HCT116 (cell line): ENCODE measurements at regions not wholly inside any gene's neighbourhood (a gene's known extent, or its start where the extent isn't known, plus 50 kb on each side); places are given as distances from the start of the nearest gene placed in this dataset.

Experiments
- ATAC-seq: fragments of 200-7000 bp; cut with Tn5 transposase; 2 replicates; pipeline ENCODE4 v1.9.1; 2020; ENCODE audit warnings: mild to moderate bottlenecking, moderate library complexity
- BruUV-seq: library from RNA; stranded (reverse); fragments of 400-500 nt; replicated peaks from 2 replicates; lab custom pipeline; 2021; lab: Mats Ljungman, UMichigan
- CTCF ChIA-PET: fragments of 300-600 bp; sonication (Branson Sonifier 250); formaldehyde crosslinking; loops from one replicate; lab custom pipeline; 2021; ENCODE audit warnings: antibody characterized with exemption; lab: Charles Lee
- POLR2A ChIA-PET: fragments of 300-600, 350-600 bp; sonication (Branson Sonifier 250); formaldehyde crosslinking; loops from one replicate; lab custom pipeline; 2021; ENCODE audit warnings: antibody characterized with exemption; lab: Charles Lee
- RAD21 ChIA-PET, 2 experiments: fragments of 300-600 bp; sonication (Branson Sonifier 250); formaldehyde crosslinking; loops; one replicate each; lab custom pipeline; 2023; ENCODE audit warnings: low total read pairs in 2 of 2; ENCODE audit not compliant: uncharacterized antibody in 2 of 2, unreplicated experiment in 2 of 2, low non-redundant PET in 1 of 2; lab: Charles Lee
- DNase-seq: peaks from one replicate; pipeline ENCODE4 v3.0.0-alpha.2; 2010; ENCODE audit warnings: low read depth, low spot score
- H2AFZ ChIP-seq: fragments of 200-600 bp; shearing (Covaris generic), sonication (generic); 2 replicates; pipeline ENCODE4 v1.6.1; 2017; ENCODE audit warnings: low read depth, mixed run types, mixed read lengths, antibody characterized with exemption, low read length; ENCODE audit not compliant: poor library complexity, severe bottlenecking
- H3K27ac ChIP-seq: 2 replicates; pipeline ENCODE4 v1.5.1; 2012; ENCODE audit warnings: low read depth, low read length
- H3K27me3 ChIP-seq: fragments of 200-600 bp; sonication (generic); 2 replicates; pipeline ENCODE4 v1.6.1; 2016; ENCODE audit warnings: mixed run types, low read length, mixed read lengths; ENCODE audit not compliant: insufficient read depth
- H3K36me3 ChIP-seq, 2 experiments: fragments of 200-500 bp in 1 of 2; fragments of 200-600 bp in 1 of 2; sonication (Bioruptor generic) in 1 of 2; sonication (generic) in 1 of 2; 2 replicates each; pipeline versions ENCODE4 v1.5.1 to v1.6.1; 2014 to 2016; ENCODE audit warnings: low read length in 2 of 2, inconsistent platforms in 1 of 2, mixed read lengths in 1 of 2, mixed run types in 1 of 2; ENCODE audit not compliant: insufficient read depth in 2 of 2, control insufficient read depth in 1 of 2
- H3K4me1 ChIP-seq, 2 experiments: fragments of 200-600 bp in 1 of 2; sonication (generic) in 1 of 2; 2 replicates each; pipeline versions ENCODE4 v1.5.1 to v1.6.1; 2012 to 2017; ENCODE audit warnings: low read length in 2 of 2, inconsistent platforms in 1 of 2, mild to moderate bottlenecking in 1 of 2, mixed read lengths in 1 of 2, mixed run types in 1 of 2, moderate library complexity in 1 of 2; ENCODE audit not compliant: insufficient read depth in 2 of 2, control insufficient read depth in 1 of 2
- H3K4me2 ChIP-seq: fragments of 200-600 bp; sonication (generic); 2 replicates; pipeline ENCODE4 v1.6.1; 2017; ENCODE audit warnings: mixed run types, low read length, mixed read lengths
- H3K4me3 ChIP-seq, 2 experiments: fragments of 200-600 bp in 1 of 2; sonication (generic) in 1 of 2; replicated peaks in 1 of 2; 2 replicates each; pipeline ENCODE4 v1.5.1; 2011 to 2016; ENCODE audit warnings: low read length in 2 of 2, control low read depth in 1 of 2, low read depth in 1 of 2, mild to moderate bottlenecking in 1 of 2, mixed read lengths in 1 of 2, mixed run types in 1 of 2
- H3K79me2 ChIP-seq: fragments of 200-600 bp; sonication (generic); 2 replicates; pipeline ENCODE4 v1.6.1; 2017; ENCODE audit warnings: mild to moderate bottlenecking, mixed run types, low read length, moderate library complexity, mixed read lengths; ENCODE audit not compliant: insufficient read depth
- H3K9ac ChIP-seq: fragments of 200-600 bp; sonication (generic); 2 replicates; pipeline ENCODE4 v1.6.1; 2016; ENCODE audit warnings: low read length, mixed read lengths
- H3K9me2 ChIP-seq: fragments of 200-600 bp; sonication (generic), shearing (Covaris generic); 2 replicates; pipeline ENCODE4 v1.6.1; 2017; ENCODE audit warnings: mixed run types, mild to moderate bottlenecking, moderate library complexity; ENCODE audit not compliant: insufficient read depth
- H3K9me3 ChIP-seq, 2 experiments: fragments of 200-500 bp in 1 of 2; fragments of 200-600 bp in 1 of 2; sonication (Bioruptor generic) in 1 of 2; sonication (generic) in 1 of 2; 2 replicates each; pipeline ENCODE4 v1.6.1; 2014 to 2017; ENCODE audit warnings: low read length in 2 of 2, mixed read lengths in 2 of 2, inconsistent platforms in 1 of 2, low read depth in 1 of 2, mild to moderate bottlenecking in 1 of 2, mixed run types in 1 of 2, moderate library complexity in 1 of 2; ENCODE audit not compliant: control insufficient read depth in 1 of 2, insufficient read depth in 1 of 2
- H4K20me1 ChIP-seq: fragments of 200-600 bp; sonication (generic), shearing (Covaris generic); 2 replicates; pipeline ENCODE4 v1.6.1; 2017; ENCODE audit warnings: mixed run types, mild to moderate bottlenecking, moderate library complexity; ENCODE audit not compliant: insufficient read depth
- CBX3 ChIP-seq: IDR thresholded peaks from 2 replicates; pipeline ENCODE4 v1.6.1; 2012; ENCODE audit warnings: low read depth
- CEBPB ChIP-seq: IDR thresholded peaks from 2 replicates; pipeline ENCODE4 v1.6.1; 2012; ENCODE audit warnings: low read depth
- CTCF ChIP-seq, 3 experiments: fragments of 200-600 bp in 1 of 3; sonication (generic) in 1 of 3; IDR thresholded peaks in 2 of 3; conservative IDR thresholded peaks in 1 of 3; 2 replicates each; pipeline ENCODE4 v1.5.1; 2012 to 2017; ENCODE audit warnings: low read depth in 2 of 3, low read length in 2 of 3, antibody characterized with exemption in 1 of 3, borderline replicate concordance in 1 of 3, control low read depth in 1 of 3, mild to moderate bottlenecking in 1 of 3, mixed read lengths in 1 of 3, mixed run types in 1 of 3, moderate library complexity in 1 of 3; ENCODE audit not compliant: insufficient read depth in 1 of 3
- EGR1 ChIP-seq: IDR thresholded peaks from 2 replicates; pipeline ENCODE4 v1.6.1; 2012; ENCODE audit warnings: low read depth
- EZH2 ChIP-seq: fragments of 200-600 bp; sonication (generic); IDR thresholded peaks from 2 replicates; pipeline ENCODE4 v1.6.1; 2017; ENCODE audit warnings: antibody characterized with exemption, mixed run types
- POLR2A ChIP-seq: IDR thresholded peaks from 2 replicates; pipeline ENCODE4 v1.7.0; 2011; ENCODE audit warnings: borderline replicate concordance; ENCODE audit not compliant: insufficient read depth, insufficient read length; ENCODE audit errors: extremely low read depth
- POLR2AphosphoS5 ChIP-seq: IDR thresholded peaks from 2 replicates; pipeline ENCODE4 v1.6.1; 2011; ENCODE audit warnings: mild to moderate bottlenecking, low read depth, low read length, moderate library complexity
- REST ChIP-seq: IDR thresholded peaks from 2 replicates; pipeline ENCODE4 v1.6.1; 2012; ENCODE audit warnings: low read depth
- ZFX ChIP-seq: fragments of 450-650 bp; IDR thresholded peaks from 2 replicates; pipeline ENCODE4 v1.6.1; 2017
- intact Hi-C: fragments of 100-400 bp; cut with micrococcal nuclease; formaldehyde crosslinking; loops from 2 replicates; pipeline ENCODE4 v1.10.0; 2022

- Histone ChIP-seq H3K4me3 (no peak overlapping the region), H3K4me2 (no peak overlapping the region), H3K27ac (no peak overlapping the region), H3K4me1 (no peaks in the 10 kb centered on the region), H3K27me3 (peaks cover 12% of the 10 kb centered on the region; the same call in 1 of the 2 replicates), H3K9me2 (no peaks in the 10 kb centered on the region), H3K79me2 (no peaks in the 10 kb centered on the region), H2AFZ (no peak overlapping the region), H3K36me3 (no peaks in the 10 kb centered on the region), H3K9ac (no peak overlapping the region), H3K9me3 (no peaks in the 10 kb centered on the region), H4K20me1 (no peaks in the 10 kb centered on the region)
- TF ChIP-seq EZH2 = no peak
- TF ChIP-seq POLR2AphosphoS5 = no peak
- TF ChIP-seq ZFX = no peak
- TF ChIP-seq EGR1 = no peak
- TF ChIP-seq CBX3 = no peak
- no peak for TF ChIP-seq REST
- TF ChIP-seq CTCF (IDR thresholded peaks at IDR 0.05 in 2 of 3, conservative IDR thresholded peaks at IDR 0.05 in 1 of 3; ENCODE audit: borderline replicate concordance in 1 of 3, insufficient read depth in 1 of 3, low read depth in 2 of 3, low read length in 2 of 3) = no peak
- TF ChIP-seq CEBPB = no peak
- no peak for TF ChIP-seq POLR2A
- DNase-seq (no peak), ATAC-seq (no peak)
- ChIA-PET RAD21 (no interaction called here), POLR2A (interaction anchor here (0.7 kb wide), 1 partner anchor 49 kb away, joined by 3 read pairs; no protein-coding TSS in a partner anchor), CTCF (interaction anchor here (0.7 kb wide), 1 partner anchor 296 kb away, joined by 6 read pairs; no protein-coding TSS in a partner anchor)
- no TSS peak for BruUV-seq
- intact Hi-C loops = no loop called here
Observed at GRCh38 chr11:33419924-33420323, 162.7 kb downstream of the HIPK3 start.
